GM12892 (cell line): ENCODE measurements at regions not wholly inside any gene's neighbourhood (a gene's known extent, or its start where the extent isn't known, plus 50 kb on each side); places are given as distances from the start of the nearest gene placed in this dataset.

Experiments
- POLR2A ChIP-seq: IDR thresholded peaks from 2 replicates; pipeline ENCODE4 v1.6.1; 2011; ENCODE audit warnings: low read depth, low read length, control low read depth
- POLR2AphosphoS5 ChIP-seq: IDR thresholded peaks from 2 replicates; pipeline ENCODE4 v1.6.1; 2011; ENCODE audit warnings: low read depth, low read length, control low read depth
- TAF1 ChIP-seq: IDR thresholded peaks from 2 replicates; pipeline ENCODE4 v1.6.1; 2011; ENCODE audit warnings: low read depth, mild to moderate bottlenecking, control low read depth, low read length, borderline replicate concordance

DNA sequence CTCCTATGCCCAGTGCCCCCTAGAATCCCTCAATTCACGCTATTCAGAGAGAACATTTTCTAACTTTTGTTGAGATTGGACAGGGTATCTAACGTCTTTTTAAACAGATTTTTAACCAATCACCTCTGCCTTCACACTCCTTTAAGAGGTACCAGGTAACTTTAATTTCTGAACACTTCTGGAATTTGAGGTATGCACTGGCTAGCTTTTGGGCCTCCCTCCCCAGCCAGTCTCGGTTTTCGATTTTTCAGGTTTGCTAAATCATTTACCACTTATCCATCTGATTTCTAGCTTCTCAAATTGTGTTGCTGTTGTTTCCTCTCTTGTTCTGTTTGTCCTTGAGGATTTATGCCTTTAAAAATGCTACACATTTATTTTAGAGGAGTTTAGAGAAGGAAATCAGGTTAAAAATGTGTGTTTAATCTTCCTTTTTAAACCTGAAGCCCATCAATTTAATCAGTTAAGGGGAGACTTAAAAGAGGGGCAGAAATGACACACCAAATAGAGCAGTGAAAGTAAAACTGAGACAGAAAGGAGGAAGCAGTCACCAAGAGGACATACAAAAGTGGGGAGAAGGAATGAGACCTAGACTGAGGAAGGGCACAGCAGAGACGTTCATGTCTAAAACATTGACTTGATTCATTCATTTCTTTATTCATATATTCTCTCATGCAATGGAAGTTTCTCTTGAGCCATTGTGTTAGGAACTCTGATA is 139.6 kb upstream of the HTR2A start:
- no peak for TF ChIP-seq POLR2A
- TF ChIP-seq TAF1: no peak
- TF ChIP-seq POLR2AphosphoS5: no peak
